ENCODE measurements at regions not wholly inside any gene's neighbourhood (a gene's known extent, or its start where the extent isn't known, plus 50 kb on each side); places are given as distances from the start of the nearest gene placed in this dataset.
"Not testable (repeated sequence)": the region's sequence is repeated elsewhere in the genome, so short reads cannot be mapped to it uniquely, and the experiment has no call there.

DNA sequence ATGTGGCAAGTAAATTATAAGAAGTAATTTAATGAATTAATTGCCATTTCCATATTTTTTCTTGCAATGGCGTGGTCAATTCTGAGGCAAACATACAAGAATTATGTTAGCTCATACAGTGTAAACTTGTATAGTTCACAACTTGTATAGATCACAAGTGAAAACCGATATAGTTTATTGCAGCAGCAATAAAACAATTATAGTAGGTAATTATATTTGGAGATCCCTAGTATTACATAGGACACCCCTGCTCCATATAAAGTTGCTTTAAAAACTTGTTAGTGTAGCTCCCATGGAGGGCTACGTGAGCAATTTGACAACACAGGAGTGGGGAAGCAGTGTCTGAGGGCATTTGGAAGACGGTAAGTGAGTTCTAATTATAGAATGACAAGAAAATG, 288.2 kb downstream of the SOCS6 start:
- no peak for DNase-seq (ENCODE audit: low read depth)

- no peak for DNase-seq (ENCODE audit: low read depth)
These were observed 287.6 kb downstream of the SOCS6 start for GRCh38 chr18:70576276-70577022.

DNA sequence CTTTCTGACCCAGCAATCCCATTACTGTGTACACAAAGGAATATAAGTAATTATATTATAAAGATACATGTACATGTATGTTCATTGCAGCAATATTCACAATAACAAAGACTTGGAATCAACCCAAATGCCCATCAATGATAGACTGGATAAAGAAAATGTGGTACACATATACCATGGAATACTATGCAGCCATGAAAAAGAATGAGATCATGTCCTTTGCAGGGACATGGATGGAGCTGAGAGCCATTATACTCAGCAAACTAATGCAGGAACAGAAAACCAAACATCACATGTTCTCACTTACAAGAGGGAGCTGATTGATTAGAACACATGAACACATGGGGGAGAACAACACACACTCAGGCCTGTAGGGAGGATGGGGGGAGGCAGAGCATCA, 286.1 kb downstream of the SOCS6 start:
- DNase-seq (ENCODE audit: low read depth), result not testable (repeated sequence)

- not testable (repeated sequence) for DNase-seq (ENCODE audit: low read depth)
These were observed 280.8 kb downstream of the SOCS6 start for GRCh38 chr18:70569647-70570046.

GRCh38 chr18:70559446-70559845, 270.6 kb downstream of the SOCS6 start:
- DNase-seq (ENCODE audit: low read depth), result no peak

DNA sequence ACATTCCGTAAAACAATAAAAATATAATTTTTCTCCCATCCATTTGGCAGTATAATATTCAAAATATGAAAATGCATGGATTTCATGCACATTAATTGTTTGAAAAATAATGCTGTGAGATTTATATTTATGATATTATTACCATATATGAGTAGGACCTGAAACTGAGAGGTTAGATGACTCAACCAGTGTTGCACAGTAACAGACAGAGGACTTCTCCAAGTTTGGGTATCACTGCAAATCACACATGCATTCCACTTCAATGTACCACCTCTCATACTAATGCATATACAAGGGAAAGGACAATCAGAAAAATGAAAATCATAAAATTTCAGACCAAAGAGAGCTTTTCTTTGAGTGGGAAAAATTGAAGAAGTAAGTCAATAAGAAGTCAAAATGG, 269.5 kb downstream of the SOCS6 start:
- DNase-seq (ENCODE audit: low read depth), result no peak

DNA sequence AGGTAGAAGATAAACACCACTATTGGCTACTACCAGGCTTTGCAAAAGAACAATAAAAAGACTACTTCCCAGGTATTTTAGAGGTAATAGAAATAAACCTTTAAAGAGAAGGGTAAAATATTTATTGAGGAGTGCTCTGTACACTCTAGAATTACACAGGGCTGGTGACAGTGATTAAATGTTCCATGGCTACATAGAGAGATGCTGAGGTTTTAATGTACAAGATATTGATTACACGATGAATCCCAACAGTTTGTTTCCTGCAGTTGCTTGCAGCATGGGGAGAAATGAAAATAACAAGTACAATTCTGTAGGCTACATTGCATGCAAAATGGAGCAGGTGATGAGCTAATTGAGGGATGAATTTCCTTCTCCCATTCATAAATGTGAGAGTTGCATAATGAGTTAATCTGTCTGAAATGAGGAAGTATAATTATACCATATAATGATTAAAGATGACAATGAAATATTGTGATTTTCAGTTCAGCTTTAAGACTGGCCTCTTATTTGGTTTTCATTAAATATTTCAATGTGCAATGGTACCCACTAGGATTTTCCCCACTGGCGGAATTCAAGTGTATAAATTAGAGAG, 266.1 kb downstream of the SOCS6 start:
- DNase-seq (ENCODE audit: low read depth), result no peak

GRCh38 chr18:70553936-70554260, 265.1 kb downstream of the SOCS6 start:
- no peak for DNase-seq (ENCODE audit: low read depth)

DNA sequence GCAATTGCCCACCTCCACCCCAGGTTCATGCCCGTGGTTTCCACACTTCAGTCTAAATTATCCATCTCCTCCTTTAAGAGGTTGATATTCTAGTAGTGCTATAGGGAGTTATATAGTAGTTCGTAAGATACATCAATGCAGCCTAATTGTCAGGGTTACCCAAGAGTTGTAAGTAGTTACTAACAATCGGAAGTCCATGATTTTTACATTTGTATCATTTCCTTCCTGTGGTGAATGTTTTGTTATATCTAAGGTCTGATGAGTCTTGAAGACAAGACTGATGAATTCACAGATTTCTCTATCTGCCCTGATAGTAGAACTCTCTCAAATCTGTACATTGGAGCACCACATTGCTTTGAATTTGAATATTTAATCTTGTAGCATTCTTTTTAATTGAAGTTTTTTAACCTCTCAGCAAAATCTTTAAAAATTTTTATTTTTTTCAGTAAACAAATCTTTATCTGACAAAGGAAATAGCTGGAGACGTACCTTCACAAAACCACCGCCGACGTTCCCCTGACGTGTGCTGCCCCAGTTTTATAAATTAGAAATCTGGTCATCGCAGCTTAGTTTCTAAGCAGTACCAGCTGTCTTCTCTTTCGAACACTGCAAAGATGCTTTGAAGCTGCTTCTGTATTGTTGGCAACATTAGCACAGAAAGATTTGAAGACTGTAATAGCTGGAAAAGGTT, 264.5 kb downstream of the SOCS6 start:
- DNase-seq (ENCODE audit: low read depth), result no peak

- DNase-seq (ENCODE audit: low read depth), result no peak
These were observed 247.7 kb downstream of the SOCS6 start for GRCh38 chr18:70536370-70537062.

GRCh38 chr18:70535041-70535440, 246.2 kb downstream of the SOCS6 start:
- DNase-seq (ENCODE audit: low read depth), result no peak

GRCh38 chr18:70525322-70525721, 236.5 kb downstream of the SOCS6 start:
- not testable (repeated sequence) for DNase-seq (ENCODE audit: low read depth)

DNA sequence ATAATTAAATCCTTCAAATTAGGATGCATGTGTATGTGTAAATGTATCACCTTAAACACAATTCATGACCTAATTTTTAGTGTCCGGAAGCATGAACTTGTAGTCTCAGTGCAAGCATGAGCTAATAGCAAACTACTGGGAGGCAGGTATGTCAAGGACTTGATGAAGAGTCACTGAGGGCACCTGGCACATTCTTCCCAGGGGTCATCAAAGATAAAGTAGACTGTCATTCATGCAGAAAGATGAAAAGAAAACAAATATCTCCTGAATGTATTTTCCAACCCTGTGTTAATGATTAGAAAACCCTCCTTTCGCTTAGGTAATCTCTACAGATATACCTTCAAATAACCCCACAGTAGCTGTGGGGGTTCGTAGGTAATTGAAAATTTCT, 234.9 kb downstream of the SOCS6 start:
- no peak for DNase-seq (ENCODE audit: low read depth)

DNA sequence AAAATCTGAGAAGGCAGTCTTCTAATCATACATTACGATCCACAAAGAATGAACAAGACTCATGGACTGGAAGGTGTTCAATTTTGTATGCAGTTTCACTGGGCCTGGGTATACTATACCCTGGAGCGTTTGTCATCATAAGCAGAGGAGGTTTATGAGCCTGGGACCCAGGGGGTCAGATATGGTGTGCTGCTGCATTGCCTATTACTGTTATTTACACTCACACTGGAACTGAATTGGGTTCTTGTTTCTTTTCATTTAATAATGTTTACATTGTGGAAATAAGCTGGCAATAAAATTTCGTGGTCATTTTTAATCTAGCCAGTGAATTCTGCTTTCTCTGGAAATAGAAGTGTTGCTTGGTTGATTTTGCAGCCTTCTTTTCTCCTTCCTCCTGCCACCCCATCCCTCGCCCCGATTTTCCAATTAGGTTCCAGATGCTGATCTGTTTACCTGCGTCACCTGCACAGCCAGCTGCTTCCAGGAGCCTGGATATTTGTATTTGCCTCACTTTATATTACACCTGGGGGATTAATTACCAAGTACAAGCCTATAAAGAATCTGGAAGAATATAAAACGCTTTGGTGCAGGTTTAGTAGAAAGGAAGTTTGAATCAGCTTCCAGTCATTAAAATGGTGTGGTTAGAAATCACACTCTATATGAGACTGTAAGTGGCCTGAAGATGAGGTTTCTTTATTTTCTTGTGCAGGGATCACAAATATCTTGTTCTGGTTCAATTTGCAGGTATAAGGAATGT, 234.4 kb downstream of the SOCS6 start:
- no peak for DNase-seq (ENCODE audit: low read depth)

DNA sequence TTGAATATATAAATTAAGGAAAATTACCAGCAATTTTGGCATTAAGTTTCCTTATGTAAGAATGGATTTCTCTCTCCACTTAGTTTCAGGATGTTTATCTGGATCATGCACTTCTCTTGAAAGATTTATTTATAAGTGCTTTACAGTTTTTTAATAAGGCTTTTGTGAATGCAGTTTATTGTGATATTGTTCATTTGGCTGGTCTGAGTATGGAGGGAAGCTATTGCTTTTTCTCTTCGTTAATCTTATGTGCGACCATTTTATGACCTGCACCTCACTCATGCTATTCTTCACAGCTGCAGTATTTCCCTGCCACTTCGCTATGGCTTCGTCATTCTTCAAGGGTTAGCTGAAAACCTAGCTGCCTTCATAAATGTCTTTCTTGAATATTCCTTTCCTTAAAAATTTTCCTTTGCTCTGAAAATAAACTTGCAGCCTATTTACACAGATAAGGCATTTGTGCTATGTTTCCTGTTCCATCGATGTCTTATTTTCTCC, 233.4 kb downstream of the SOCS6 start:
- DNase-seq (ENCODE audit: low read depth), result no peak

GRCh38 chr18:70520867-70521266, 232.0 kb downstream of the SOCS6 start:
- no peak for DNase-seq (ENCODE audit: low read depth)

DNA sequence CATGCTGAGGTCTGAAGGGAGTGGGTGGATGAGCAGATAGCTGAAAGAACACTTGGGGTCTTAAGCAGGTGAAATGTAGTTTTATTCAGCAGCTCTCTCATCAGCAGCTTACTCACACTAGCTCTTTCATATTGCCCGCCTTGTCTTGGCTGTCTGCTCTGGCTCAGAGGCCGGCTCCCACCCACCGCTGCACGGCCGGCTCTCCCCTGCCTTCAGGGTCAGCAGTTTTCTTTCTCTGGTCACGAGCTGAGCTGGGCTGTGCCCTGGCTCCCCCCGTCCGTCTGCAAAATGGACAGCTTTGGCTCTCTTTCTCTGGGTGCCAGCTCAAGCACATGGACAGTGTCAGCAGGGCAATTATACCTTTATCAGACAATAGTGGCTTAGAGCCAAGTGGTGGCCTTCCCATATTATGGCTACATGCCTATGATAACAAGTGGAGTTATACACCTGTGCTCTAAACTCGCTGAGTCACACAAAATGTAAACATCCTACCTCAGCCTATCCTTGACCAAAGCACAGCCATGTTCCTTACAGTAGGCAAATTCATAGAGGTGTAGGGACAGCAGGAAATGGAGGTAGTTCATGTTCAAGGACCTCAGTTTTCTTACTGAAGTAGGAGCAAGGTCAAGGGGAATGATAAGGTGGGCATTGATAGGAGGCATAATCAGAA, 224.8 kb downstream of the SOCS6 start:
- DNase-seq (ENCODE audit: low read depth), result no peak

DNA sequence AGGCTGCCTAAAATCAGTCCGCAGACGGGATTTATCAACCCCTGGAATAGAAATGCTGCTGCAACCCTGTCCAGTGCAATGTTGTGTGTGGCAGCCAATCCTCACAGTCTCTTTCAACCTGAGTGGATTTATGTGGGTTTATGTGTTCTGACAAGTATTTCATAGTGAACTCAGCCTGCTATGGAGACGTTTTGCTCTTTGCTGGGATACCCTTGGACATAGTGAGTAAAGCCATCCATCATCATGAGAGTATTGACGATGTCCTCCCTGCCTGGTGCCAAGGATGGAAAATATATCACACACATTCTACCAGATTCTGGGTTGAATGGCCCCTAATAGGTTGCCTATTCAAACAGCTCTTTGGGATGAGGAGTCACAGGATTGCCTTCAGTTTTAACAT, 219.1 kb downstream of the SOCS6 start:
- no peak for DNase-seq (ENCODE audit: low read depth)

DNA sequence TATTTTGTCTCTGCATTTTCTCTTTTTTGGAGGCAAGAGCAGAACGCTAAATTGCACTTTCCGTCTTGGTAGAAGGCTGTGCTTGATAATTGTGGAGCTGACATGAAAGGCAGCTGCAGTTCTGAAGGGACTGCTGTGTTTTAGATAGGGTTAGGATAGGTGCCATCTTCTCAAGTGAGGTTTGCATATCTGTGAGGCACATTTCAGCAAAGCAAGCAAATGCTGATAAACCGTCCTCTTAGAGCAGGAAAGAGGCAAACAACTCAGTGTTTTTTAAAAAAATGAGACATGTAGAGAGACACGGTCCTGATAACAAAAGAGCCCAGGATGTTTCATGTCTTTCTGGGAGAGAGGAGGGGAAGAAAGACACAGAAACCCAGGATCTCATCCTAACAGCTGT, 217.7 kb downstream of the SOCS6 start:
- DNase-seq (ENCODE audit: low read depth), result no peak

GRCh38 chr18:70503060-70503459, 214.2 kb downstream of the SOCS6 start:
- DNase-seq (ENCODE audit: low read depth), result no peak

GRCh38 chr18:70501358-70501757, 212.5 kb downstream of the SOCS6 start:
- DNase-seq (ENCODE audit: low read depth), result no peak
